HUES48 (cell line): ENCODE measurements at regions not wholly inside any gene's neighbourhood (a gene's known extent, or its start where the extent isn't known, plus 50 kb on each side); places are given as distances from the start of the nearest gene placed in this dataset.

Experiments used
- H3K27ac ChIP-seq: one replicate; pipeline ENCODE4 v1.7.0; 2013; ENCODE audit warnings: low read depth, low read length, inconsistent platforms
- H3K27me3 ChIP-seq: 2 replicates; pipeline ENCODE4 v1.6.1; 2013; ENCODE audit warnings: mild to moderate bottlenecking, low read length; ENCODE audit not compliant: control insufficient read depth, insufficient read depth
- H3K36me3 ChIP-seq: 2 replicates; pipeline ENCODE4 v1.6.1; 2013; ENCODE audit warnings: low read length; ENCODE audit not compliant: control insufficient read depth, insufficient read depth
- H3K4me1 ChIP-seq: 2 replicates; pipeline ENCODE4 v1.6.1; 2013; ENCODE audit warnings: mild to moderate bottlenecking, low read length; ENCODE audit not compliant: control insufficient read depth, insufficient read depth
- H3K4me3 ChIP-seq: 2 replicates; pipeline ENCODE4 v1.5.1; 2013; ENCODE audit warnings: mild to moderate bottlenecking, low read depth, low read length
- H3K9ac ChIP-seq: 2 replicates; pipeline ENCODE4 v1.6.1; 2013; ENCODE audit warnings: mild to moderate bottlenecking, low read depth, low read length, moderate library complexity
- H3K9me3 ChIP-seq: 2 replicates; pipeline ENCODE4 v1.6.1; 2013; ENCODE audit warnings: low read length; ENCODE audit not compliant: control insufficient read depth, insufficient read depth

DNA sequence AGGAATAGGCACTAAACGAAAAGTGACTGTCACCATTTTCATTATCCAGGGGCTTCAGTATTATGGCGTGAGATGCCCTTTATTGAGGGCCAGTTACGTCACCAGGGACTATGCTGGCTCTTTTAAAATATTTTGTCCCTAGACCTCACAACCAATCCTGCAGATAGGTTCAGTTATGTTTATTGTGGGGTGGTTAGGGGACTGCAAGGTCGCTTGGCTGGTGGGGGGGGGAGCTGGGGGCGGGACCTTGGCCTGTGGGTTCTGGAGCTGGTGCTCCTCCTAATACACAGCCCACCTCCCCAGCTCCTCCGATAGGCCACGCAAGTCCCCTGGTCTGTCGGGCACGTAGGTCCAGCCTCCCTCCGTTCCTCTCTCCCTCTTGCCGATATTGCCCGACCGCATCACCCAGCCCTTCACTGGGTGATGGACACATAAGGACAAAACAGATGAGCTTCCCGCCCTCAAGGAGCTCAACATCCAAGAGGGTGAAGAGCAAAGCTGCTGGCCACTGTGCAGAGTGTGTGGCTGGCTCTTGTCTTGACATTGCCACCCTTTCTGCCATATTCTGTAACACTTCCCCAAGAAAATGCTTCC lies 271.8 kb downstream of the MATN1 start:
- no peak overlapping the region for H3K9ac ChIP-seq
- no peak overlapping the region for H3K27ac ChIP-seq
- H3K4me3 ChIP-seq = no peak overlapping the region
- H3K4me1 ChIP-seq = no peaks in the 10 kb centered on the region
- no peaks in the 10 kb centered on the region; the same call in 1 of the 2 replicates for H3K9me3 ChIP-seq
- H3K27me3 ChIP-seq = no peaks in the 10 kb centered on the region
- no peaks in the 10 kb centered on the region for H3K36me3 ChIP-seq

DNA sequence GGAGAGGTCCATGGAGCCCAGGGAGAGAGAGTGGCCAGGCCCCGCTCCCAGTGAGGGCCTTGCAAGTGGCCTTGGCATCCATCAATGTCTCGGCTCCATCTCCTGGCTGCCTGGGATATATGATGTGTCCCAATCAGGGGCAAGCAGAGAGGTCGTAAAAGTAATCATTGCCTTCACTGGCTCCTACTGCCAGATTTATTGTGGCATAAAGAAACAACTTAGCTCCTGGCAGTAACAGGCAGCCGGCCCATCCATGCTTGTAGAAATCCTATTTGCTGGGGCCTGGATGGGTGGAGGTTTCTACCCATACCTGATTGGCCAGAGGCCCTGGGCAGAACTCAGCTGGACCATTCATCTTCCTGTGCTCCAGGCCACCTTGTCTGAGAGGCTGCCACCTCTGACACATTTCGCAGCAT lies 272.6 kb downstream of the MATN1 start:
- Histone ChIP-seq H3K9me3 (no peaks in the 10 kb centered on the region; the same call in 1 of the 2 replicates), H3K36me3 (no peaks in the 10 kb centered on the region), H3K27me3 (no peaks in the 10 kb centered on the region), H3K4me1 (no peaks in the 10 kb centered on the region), H3K27ac (no peak overlapping the region), H3K9ac (no peak overlapping the region), H3K4me3 (no peak overlapping the region)

DNA sequence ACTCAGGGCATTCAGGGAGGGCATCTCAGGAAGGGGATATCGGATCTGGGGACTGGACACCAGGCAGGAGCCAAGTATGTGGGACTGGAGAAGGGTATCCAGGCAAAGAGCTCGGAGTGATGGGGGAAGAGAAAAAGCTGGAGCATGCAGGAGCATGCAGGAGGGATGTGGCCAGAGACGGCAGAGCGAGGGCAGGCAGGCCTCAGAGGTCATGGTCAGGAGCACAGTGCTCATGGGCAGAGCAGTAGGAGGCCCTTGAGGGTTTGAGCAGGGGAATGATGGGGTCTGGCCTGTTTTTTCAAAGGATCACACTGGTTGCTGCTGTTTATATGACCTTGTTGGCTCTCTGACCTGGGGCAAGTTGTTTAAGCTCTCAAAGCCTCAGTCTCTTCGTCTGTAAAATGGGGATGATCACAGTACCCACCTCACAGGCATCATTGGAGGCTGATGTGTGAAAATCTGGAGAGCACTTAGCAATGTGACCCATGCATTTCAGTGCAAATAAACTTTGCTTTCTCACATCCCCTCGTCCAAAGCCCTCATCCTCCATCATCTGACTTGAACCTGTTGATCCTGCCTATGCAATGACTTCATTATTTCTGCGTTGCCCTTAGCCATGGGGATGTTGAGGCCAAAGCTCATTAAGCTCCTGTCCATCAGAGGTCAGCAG lies 273.1 kb downstream of the MATN1 start:
- no peak overlapping the region for H3K9ac ChIP-seq
- H3K36me3 ChIP-seq = no peaks in the 10 kb centered on the region
- no peaks in the 10 kb centered on the region for H3K27me3 ChIP-seq
- H3K27ac ChIP-seq = no peak overlapping the region
- H3K4me3 ChIP-seq = no peak overlapping the region
- H3K9me3 ChIP-seq = no peaks in the 10 kb centered on the region; the same call in 1 of the 2 replicates
- no peaks in the 10 kb centered on the region for H3K4me1 ChIP-seq

DNA sequence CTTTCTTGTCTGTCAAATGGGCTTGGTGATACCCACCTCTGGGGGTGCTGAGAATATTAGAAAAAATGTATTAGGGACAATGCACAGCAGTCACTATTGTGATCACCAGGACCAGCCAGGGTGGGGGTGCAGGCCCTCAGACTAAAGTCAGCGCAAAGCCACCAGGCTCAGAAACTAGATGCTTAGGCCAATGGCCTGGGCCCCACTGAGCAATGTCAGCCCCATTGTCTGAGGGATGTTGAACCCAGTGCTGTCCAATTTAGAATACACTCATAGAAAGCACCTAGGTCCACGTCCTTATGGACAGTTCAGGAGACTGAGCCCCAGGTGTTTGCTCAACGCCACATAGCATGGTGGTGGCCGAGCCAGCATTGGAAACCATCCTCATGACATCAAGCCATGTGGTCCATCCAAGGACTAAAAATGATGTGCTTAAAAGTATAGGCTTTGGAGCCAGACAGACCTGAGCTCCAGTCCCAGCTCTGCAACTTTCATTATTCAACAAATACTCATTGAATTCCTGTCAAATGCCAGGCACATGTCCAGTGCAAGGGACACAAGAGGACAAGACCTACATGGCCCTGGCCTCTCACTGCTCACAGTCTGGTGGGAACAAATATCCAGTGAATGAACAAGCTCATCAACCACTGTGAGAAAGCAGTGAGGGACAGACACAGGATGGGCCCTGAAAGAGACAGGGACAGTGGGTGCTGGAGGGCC lies 273.8 kb downstream of the MATN1 start:
- Histone ChIP-seq H3K36me3 (no peaks in the 10 kb centered on the region), H3K27ac (no peak overlapping the region), H3K4me3 (no peak overlapping the region), H3K9ac (no peak overlapping the region), H3K27me3 (no peaks in the 10 kb centered on the region), H3K4me1 (no peaks in the 10 kb centered on the region), H3K9me3 (no peaks in the 10 kb centered on the region; the same call in 1 of the 2 replicates)

DNA sequence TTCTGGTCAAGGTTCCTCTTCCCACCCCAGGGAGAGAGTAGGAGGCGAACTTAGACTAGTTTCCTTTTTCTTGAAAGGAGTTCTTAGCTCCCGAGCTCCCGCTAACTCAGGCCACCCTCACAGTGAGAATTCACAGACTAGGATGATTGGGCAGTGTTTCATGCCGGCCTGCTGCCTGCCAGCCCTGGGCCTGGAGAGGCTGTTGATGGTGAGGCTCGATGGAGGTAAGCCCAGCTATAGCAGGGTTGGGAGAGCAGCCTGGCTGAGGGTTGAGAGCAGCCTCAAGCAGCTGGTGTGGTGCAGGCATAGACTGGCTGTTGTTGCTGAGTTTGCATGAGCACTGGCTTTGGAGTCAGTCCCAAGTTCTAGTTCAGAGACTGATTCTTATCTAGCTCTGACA lies 274.4 kb downstream of the MATN1 start:
- H3K27me3 ChIP-seq = no peaks in the 10 kb centered on the region
- no peaks in the 10 kb centered on the region for H3K4me1 ChIP-seq
- no peak overlapping the region for H3K4me3 ChIP-seq
- no peaks in the 10 kb centered on the region for H3K36me3 ChIP-seq
- H3K9me3 ChIP-seq = no peaks in the 10 kb centered on the region; the same call in 1 of the 2 replicates
- H3K9ac ChIP-seq = no peak overlapping the region
- no peak overlapping the region for H3K27ac ChIP-seq

DNA sequence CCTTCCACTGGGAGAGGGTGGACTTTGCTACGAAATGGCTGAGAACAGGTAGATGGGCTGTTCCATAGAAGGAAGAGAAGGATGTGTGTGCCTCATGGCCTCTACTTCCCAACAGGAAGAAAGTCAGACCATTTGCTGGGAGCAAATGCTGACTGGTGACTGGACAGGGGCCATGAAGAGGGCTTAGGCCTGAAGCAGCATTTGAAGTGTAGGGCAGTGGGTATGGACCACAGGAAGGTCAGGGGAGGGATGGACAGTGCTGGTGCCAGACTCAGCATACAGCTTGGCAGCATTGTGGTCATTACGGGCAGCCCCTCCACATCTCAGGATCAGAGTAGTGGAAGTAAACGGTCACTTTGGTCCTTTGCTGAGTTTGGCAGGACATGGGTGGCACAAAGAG lies 275.7 kb downstream of the MATN1 start:
- H3K9ac ChIP-seq = no peak overlapping the region
- H3K9me3 ChIP-seq = no peaks in the 10 kb centered on the region
- no peaks in the 10 kb centered on the region for H3K4me1 ChIP-seq
- no peak overlapping the region for H3K4me3 ChIP-seq
- H3K27ac ChIP-seq = no peak overlapping the region
- no peaks in the 10 kb centered on the region for H3K27me3 ChIP-seq
- H3K36me3 ChIP-seq = no peaks in the 10 kb centered on the region

DNA sequence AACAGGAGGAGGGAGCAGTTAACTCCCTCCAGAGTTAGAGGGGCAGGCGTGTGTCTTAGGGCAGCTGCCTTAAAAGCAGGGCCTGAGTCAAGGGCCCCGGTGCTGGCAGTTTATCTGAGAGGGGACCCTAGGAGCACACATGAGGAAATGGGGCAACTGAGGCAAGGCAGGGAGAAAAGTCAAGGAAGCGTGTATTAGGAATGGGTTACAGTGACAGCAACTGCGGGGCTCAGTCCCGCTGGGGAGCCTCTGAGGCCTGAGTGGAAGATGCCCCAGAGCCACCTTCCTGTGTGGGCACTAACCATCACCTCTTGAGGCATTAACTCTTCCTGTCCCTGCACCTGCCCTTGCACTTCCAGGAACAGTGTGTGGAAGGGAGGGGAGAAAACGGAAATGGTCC lies 276.3 kb downstream of the MATN1 start:
- H3K27ac ChIP-seq = no peak overlapping the region
- no peaks in the 10 kb centered on the region for H3K27me3 ChIP-seq
- no peaks in the 10 kb centered on the region for H3K9me3 ChIP-seq
- H3K4me3 ChIP-seq = no peak overlapping the region
- no peak overlapping the region for H3K9ac ChIP-seq
- H3K36me3 ChIP-seq = no peaks in the 10 kb centered on the region
- H3K4me1 ChIP-seq = no peaks in the 10 kb centered on the region

DNA sequence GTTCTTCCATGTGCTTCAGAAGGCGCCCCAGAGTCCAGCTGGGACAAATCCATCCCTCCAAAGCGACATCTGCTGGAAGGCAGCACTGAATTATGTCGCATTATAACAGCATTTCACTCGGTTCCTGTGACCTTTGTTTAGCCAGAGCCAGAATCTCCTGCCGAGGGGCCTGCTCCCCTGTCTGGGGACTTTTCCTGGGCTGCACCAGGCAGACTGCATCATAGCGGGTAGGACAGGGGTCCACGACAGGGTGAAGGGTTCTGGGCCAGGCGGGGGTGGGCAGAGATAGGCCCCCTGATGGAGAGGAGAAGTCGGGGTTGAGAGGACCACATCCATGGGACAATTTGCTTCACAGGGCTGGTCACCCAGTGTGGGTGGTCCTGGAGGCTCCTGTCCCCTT lies 276.9 kb downstream of the MATN1 start:
- Histone ChIP-seq H3K9me3 (no peaks in the 10 kb centered on the region), H3K9ac (no peak overlapping the region), H3K27me3 (no peaks in the 10 kb centered on the region), H3K27ac (no peak overlapping the region), H3K36me3 (no peaks in the 10 kb centered on the region), H3K4me1 (no peaks in the 10 kb centered on the region), H3K4me3 (no peak overlapping the region)

DNA sequence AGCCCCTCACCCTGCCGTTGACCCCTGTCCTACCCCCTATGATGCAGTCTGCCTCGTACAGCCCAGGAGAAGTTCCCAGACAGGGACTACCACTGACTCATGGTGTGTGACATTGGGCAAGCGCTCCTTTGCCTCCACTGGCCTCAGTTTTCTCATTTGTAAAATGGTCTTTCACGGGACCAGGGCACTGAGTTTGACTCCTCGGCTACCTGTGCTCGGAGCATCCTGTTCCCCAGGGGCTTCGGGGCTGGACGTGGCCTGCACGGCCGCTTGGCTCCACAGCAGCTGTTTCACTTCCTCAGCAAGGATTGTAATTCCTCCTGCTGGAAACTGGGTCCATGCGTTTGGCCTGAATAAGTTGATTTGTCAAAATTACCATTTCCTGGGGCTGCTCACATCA lies 277.3 kb downstream of the MATN1 start:
- Histone ChIP-seq H3K9me3 (no peaks in the 10 kb centered on the region), H3K4me1 (no peaks in the 10 kb centered on the region), H3K9ac (no peak overlapping the region), H3K36me3 (no peaks in the 10 kb centered on the region), H3K27ac (no peak overlapping the region), H3K4me3 (no peak overlapping the region), H3K27me3 (no peaks in the 10 kb centered on the region)

DNA sequence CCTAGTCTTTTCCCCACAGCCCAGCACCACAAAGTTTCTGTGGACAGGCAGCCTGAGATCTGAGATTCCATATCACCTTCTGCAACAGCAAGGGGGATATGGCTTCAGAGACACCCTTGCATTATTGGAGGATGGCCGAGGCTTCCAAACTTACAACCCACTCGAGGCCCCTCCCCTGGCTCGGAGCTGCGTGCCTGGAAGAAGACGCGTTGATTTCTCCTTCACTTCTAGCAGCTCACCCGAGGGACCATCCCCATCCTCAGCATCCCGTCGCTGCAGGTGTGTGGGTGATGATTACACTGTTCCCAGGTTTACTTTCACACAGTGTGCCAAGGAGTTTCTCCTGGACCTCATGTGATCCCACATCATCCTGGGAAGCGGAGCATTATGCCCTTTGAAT lies 277.9 kb downstream of the MATN1 start:
- no peaks in the 10 kb centered on the region for H3K36me3 ChIP-seq
- no peaks in the 10 kb centered on the region for H3K27me3 ChIP-seq
- no peaks in the 10 kb centered on the region for H3K4me1 ChIP-seq
- H3K9ac ChIP-seq = no peak overlapping the region
- no peaks in the 10 kb centered on the region for H3K9me3 ChIP-seq
- H3K27ac ChIP-seq = no peak overlapping the region
- no peak overlapping the region for H3K4me3 ChIP-seq

DNA sequence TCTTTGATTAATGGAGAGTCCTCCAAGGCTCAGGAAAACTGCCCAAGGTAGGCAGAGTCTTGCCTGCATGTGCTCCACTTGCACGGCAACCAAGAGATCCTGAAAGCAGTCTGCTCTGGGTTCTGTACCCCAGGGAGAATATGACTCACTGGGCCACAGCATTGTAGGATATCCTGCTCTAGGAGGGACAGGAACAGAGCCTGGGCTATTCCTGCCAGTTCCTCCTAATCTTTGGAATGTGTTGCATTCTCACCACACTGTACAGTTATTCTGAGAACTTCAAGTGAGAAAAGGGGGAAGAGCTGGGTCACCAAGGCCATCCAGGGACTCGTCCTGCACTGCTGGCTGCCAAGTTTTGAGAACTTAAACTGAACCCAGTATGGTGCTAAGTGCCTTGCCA lies 278.5 kb downstream of the MATN1 start:
- Histone ChIP-seq H3K9ac (no peak overlapping the region), H3K4me1 (no peaks in the 10 kb centered on the region), H3K27me3 (no peaks in the 10 kb centered on the region)

More for the DNA sequence above, 278.5 kb downstream of the MATN1 start:
- Histone ChIP-seq H3K27ac (no peak overlapping the region), H3K36me3 (no peaks in the 10 kb centered on the region), H3K9me3 (no peaks in the 10 kb centered on the region), H3K4me3 (no peak overlapping the region)
